Endodermal cell (in vitro differentiated cells): ENCODE measurements at regions not wholly inside any gene's neighbourhood (a gene's known extent, or its start where the extent isn't known, plus 50 kb on each side); places are given as distances from the start of the nearest gene placed in this dataset.

Experiments
- DNase-seq: peaks from one replicate; pipeline ENCODE4 v3.0.0-alpha.2; 2017
- H3K27ac ChIP-seq: 2 replicates; pipeline ENCODE4 v1.5.1; 2013; ENCODE audit warnings: mild to moderate bottlenecking, low read depth, low read length, moderate library complexity
- H3K27me3 ChIP-seq: 2 replicates; pipeline ENCODE4 v1.6.1; 2013; ENCODE audit warnings: mild to moderate bottlenecking, low read length, moderate library complexity; ENCODE audit not compliant: insufficient read depth, control insufficient read depth, poor library complexity, severe bottlenecking
- H3K36me3 ChIP-seq: 2 replicates; pipeline ENCODE4 v1.7.0; 2013; ENCODE audit warnings: mild to moderate bottlenecking, low read length, moderate library complexity; ENCODE audit not compliant: control insufficient read depth, insufficient read depth
- H3K4me1 ChIP-seq: one replicate; pipeline ENCODE4 v1.7.0; 2013; ENCODE audit warnings: low read length; ENCODE audit not compliant: control insufficient read depth, insufficient read depth
- H3K4me3 ChIP-seq: 2 replicates; pipeline ENCODE4 v1.5.1; 2013; ENCODE audit warnings: mild to moderate bottlenecking, low read length, moderate library complexity
- H3K9ac ChIP-seq: 2 replicates; pipeline ENCODE4 v1.6.1; 2013; ENCODE audit warnings: mild to moderate bottlenecking, low read length, moderate library complexity; ENCODE audit not compliant: poor library complexity, severe bottlenecking; ENCODE audit errors: extremely low read depth
- H3K9me3 ChIP-seq: 2 replicates; pipeline ENCODE4 v1.6.1; 2013; ENCODE audit warnings: mild to moderate bottlenecking, low read length, moderate library complexity; ENCODE audit not compliant: control insufficient read depth
- H3K27ac Mint-ChIP-seq: 2 replicates; pipeline ENCODE4 v1.8.0; 2020; ENCODE audit warnings: mixed read lengths
- H3K27me3 Mint-ChIP-seq: 2 replicates; pipeline ENCODE4 v1.8.0; 2021; ENCODE audit warnings: mild to moderate bottlenecking, mixed read lengths; ENCODE audit not compliant: insufficient read depth
- H3K36me3 Mint-ChIP-seq: 2 replicates; pipeline ENCODE4 v1.8.0; 2020; ENCODE audit warnings: low read depth, mixed read lengths
- H3K4me1 Mint-ChIP-seq: 2 replicates; pipeline ENCODE4 v1.8.0; 2020; ENCODE audit warnings: mixed read lengths
- H3K4me3 Mint-ChIP-seq: 2 replicates; pipeline ENCODE4 v1.8.0; 2020; ENCODE audit warnings: mild to moderate bottlenecking, moderate library complexity, mixed read lengths
- H3K9me3 Mint-ChIP-seq: 2 replicates; pipeline ENCODE4 v1.8.0; 2020; ENCODE audit warnings: mild to moderate bottlenecking, mixed read lengths
- CTCF ChIP-seq: fragments of 200-600 bp; sonication (generic); conservative IDR thresholded peaks from 2 replicates; pipeline ENCODE4 v1.5.0; 2021; ENCODE audit warnings: antibody characterized with exemption, mild to moderate bottlenecking
- WGBS, 2 experiments: methylation state at CpG; one replicate each; pipeline versions ENCODE4 v1.1.5 to v1.1.7; 2013; ENCODE audit warnings: missing lambda C conversion rate in 2 of 2, mixed read lengths in 1 of 2; ENCODE audit not compliant: insufficient coverage in 1 of 2, insufficient read length in 1 of 2; 5-methylcytosine and 5-hydroxymethylcytosine counted together

- H3K27ac ChIP-seq = no peak overlapping the region
- peaks cover 5% of the 10 kb centered on the region for H3K4me1 Mint-ChIP-seq
- H3K9ac ChIP-seq = no peak overlapping the region
- H3K4me3 ChIP-seq = no peak overlapping the region
- H3K4me1 ChIP-seq = no peaks in the 10 kb centered on the region
- peaks cover 57% of the 10 kb centered on the region for H3K27me3 Mint-ChIP-seq
- no peaks in the 10 kb centered on the region for H3K36me3 Mint-ChIP-seq
- no peaks in the 10 kb centered on the region for H3K9me3 Mint-ChIP-seq
- no peak overlapping the region for H3K4me3 Mint-ChIP-seq
- no peak for DNase-seq
- no peaks in the 10 kb centered on the region for H3K36me3 ChIP-seq
- TF ChIP-seq CTCF = no peak
- WGBS, 2 experiments = 61% methylated on average over 3 of the region's 3 CpGs; no CpG with 5 or more reads in 1 of the 2 experiments
- peaks cover 66% of the 10 kb centered on the region for H3K27me3 ChIP-seq
- no peak overlapping the region for H3K27ac Mint-ChIP-seq
- no peaks in the 10 kb centered on the region for H3K9me3 ChIP-seq
Observed at GRCh38 chr15:29596266-29596665, 226.0 kb downstream of the TJP1 start.

GRCh38 chr15:29593629-29594028, 228.6 kb downstream of the TJP1 start:
- no peak for TF ChIP-seq CTCF
- Mint-ChIP-seq H3K27ac (no peak overlapping the region), H3K4me1 (peaks cover 5% of the 10 kb centered on the region), H3K27me3 (peaks cover 55% of the 10 kb centered on the region), H3K9me3 (no peaks in the 10 kb centered on the region), H3K4me3 (no peak overlapping the region), H3K36me3 (no peaks in the 10 kb centered on the region)
- no peaks in the 10 kb centered on the region for H3K4me1 ChIP-seq
- H3K9me3 ChIP-seq = no peaks in the 10 kb centered on the region
- H3K27ac ChIP-seq = no peak overlapping the region
- DNase-seq = no peak
- no peak overlapping the region for H3K4me3 ChIP-seq
- peaks cover 63% of the 10 kb centered on the region for H3K27me3 ChIP-seq
- 86% methylated on average over 1 of the region's 1 CpG; no CpG with 5 or more reads in 1 of the 2 experiments for WGBS, 2 experiments
- no peaks in the 10 kb centered on the region for H3K36me3 ChIP-seq
- no peak overlapping the region for H3K9ac ChIP-seq

GRCh38 chr15:29593111-29593510, 229.2 kb downstream of the TJP1 start:
- peaks cover 58% of the 10 kb centered on the region for H3K27me3 ChIP-seq
- H3K9ac ChIP-seq = no peak overlapping the region
- H3K4me1 ChIP-seq = no peaks in the 10 kb centered on the region
- no peaks in the 10 kb centered on the region for H3K9me3 ChIP-seq
- H3K27me3 Mint-ChIP-seq = peaks cover 53% of the 10 kb centered on the region
- no peak overlapping the region for H3K27ac ChIP-seq
- DNase-seq = no peak
- H3K4me3 ChIP-seq = no peak overlapping the region
- no peaks in the 10 kb centered on the region for H3K36me3 ChIP-seq
- 80 to 81% methylated on average over 2 to 4 of the region's 4 CpGs for WGBS, 2 experiments
- H3K4me1 Mint-ChIP-seq = peaks cover 5% of the 10 kb centered on the region
- no peaks in the 10 kb centered on the region for H3K9me3 Mint-ChIP-seq
- no peak overlapping the region for H3K27ac Mint-ChIP-seq
- H3K4me3 Mint-ChIP-seq = no peak overlapping the region
- TF ChIP-seq CTCF = no peak
- H3K36me3 Mint-ChIP-seq = no peaks in the 10 kb centered on the region
